ENCODE measurements at regions not wholly inside any gene's neighbourhood (a gene's known extent, or its start where the extent isn't known, plus 50 kb on each side); places are given as distances from the start of the nearest gene placed in this dataset.

DNA sequence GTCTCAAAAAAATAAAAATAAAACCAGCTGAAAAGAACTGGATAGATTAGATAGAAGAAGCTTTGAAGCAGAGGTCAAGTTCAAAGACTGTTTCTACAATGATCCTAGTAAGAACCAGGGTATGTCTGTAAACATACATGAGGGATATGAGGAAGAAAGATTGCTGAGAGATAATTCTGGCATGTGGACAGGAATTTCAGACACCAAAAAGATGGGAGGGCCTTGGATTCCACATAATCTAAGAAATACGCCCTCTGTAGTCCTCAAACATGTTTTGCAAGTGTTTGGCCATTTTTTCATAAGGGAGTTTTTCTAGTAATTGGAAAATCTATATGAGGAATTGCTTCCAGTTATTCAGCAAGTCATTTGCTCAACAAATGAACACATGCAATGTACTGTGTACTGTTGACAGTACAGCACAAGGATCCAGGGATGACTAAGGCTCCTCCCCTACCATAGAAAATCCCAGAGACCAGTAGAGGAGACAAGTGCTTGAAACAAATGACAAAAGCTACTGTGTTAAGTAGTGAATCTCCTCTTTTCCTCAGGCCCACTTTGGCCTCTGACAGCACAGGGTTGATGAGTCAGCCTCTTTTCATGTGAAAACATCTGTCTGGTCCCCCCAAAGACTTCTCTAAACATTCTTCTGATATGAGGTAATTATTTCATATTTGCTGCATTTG, 795.9 kb downstream of the MAFB start:
- no peak for TF ChIP-seq EZH2phosphoT487 (IDR thresholded peaks at IDR 0.05; ENCODE audit: borderline replicate concordance, low read length)
- TF ChIP-seq, protein P1, sequence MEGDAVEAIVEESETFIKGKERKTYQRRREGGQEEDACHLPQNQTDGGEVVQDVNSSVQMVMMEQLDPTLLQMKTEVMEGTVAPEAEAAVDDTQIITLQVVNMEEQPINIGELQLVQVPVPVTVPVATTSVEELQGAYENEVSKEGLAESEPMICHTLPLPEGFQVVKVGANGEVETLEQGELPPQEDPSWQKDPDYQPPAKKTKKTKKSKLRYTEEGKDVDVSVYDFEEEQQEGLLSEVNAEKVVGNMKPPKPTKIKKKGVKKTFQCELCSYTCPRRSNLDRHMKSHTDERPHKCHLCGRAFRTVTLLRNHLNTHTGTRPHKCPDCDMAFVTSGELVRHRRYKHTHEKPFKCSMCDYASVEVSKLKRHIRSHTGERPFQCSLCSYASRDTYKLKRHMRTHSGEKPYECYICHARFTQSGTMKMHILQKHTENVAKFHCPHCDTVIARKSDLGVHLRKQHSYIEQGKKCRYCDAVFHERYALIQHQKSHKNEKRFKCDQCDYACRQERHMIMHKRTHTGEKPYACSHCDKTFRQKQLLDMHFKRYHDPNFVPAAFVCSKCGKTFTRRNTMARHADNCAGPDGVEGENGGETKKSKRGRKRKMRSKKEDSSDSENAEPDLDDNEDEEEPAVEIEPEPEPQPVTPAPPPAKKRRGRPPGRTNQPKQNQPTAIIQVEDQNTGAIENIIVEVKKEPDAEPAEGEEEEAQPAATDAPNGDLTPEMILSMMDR (IDR thresholded peaks at IDR 0.05; ENCODE audit: low read depth, low read length, poor library complexity, severe bottlenecking), result no peak

Data from DOHH2 (cell line).